ENCODE measurements at regions not wholly inside any gene's neighbourhood (a gene's known extent, or its start where the extent isn't known, plus 50 kb on each side); places are given as distances from the start of the nearest gene placed in this dataset.

DNA sequence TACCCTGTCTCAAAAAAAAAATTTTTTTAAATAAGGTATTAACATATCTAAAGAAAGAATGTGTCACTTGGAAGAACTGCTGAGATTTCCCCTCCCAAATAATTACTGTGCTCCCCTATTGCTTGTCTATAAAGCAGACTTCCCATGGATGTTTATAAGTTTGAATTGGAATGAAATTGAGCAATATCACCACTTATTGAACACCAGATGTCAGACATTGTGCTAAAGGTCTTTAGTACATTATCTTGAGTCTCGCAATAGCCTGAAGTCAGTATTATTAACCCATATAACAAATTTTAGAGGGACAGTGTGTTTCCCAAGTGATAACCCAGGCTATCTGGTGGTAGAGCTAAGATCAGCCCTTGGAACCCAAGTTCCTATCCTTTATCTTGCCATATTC lies 69.0 kb upstream of the EPCAM start:
- in situ Hi-C loops (cut with HindIII; ENCODE audit: low pct_ligation_motif_present, low sequenced_read_pairs) = no loop called here
- DNase-seq = no peak
- no peak overlapping the region for H3K4me3 ChIP-seq (ENCODE audit: low read depth, low read length)
- no peaks in the 10 kb centered on the region for H3K27me3 ChIP-seq (replicated peaks)
- H3K36me3 ChIP-seq (replicated peaks) = no peaks in the 10 kb centered on the region
- TF ChIP-seq, protein P1, sequence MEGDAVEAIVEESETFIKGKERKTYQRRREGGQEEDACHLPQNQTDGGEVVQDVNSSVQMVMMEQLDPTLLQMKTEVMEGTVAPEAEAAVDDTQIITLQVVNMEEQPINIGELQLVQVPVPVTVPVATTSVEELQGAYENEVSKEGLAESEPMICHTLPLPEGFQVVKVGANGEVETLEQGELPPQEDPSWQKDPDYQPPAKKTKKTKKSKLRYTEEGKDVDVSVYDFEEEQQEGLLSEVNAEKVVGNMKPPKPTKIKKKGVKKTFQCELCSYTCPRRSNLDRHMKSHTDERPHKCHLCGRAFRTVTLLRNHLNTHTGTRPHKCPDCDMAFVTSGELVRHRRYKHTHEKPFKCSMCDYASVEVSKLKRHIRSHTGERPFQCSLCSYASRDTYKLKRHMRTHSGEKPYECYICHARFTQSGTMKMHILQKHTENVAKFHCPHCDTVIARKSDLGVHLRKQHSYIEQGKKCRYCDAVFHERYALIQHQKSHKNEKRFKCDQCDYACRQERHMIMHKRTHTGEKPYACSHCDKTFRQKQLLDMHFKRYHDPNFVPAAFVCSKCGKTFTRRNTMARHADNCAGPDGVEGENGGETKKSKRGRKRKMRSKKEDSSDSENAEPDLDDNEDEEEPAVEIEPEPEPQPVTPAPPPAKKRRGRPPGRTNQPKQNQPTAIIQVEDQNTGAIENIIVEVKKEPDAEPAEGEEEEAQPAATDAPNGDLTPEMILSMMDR (IDR thresholded peaks at IDR 0.05; ENCODE audit: low read depth, low read length, missing control alignments) = no peak
- H3K27ac ChIP-seq = no peak overlapping the region

DNA sequence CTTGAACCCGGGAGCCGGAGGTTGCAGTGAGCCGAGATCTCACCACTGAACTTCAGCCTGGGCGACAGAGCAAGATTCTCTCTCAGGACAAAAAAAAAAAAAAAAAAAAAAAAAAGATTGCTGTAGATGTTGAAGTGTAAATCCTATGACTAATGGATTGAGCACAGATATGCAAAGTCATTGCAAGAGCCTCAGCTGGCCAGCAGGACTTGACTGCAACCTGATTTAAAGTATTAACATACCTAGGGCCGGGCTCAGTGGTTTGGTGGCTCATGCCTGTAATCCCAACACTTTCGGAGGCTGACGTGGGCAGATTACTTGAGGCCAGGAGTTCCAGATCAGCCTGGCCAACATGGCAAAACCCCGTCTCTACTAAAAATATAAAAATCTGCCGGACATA lies 69.6 kb upstream of the EPCAM start:
- TF ChIP-seq, protein P1 (IDR thresholded peaks at IDR 0.05; ENCODE audit: low read depth, low read length, missing control alignments) = peak; percentile 17
- no peaks in the 10 kb centered on the region for H3K36me3 ChIP-seq (replicated peaks)
- H3K27me3 ChIP-seq (replicated peaks) = no peaks in the 10 kb centered on the region
- DNase-seq = peak; percentile 72
- no peak overlapping the region for H3K27ac ChIP-seq
- in situ Hi-C loops (cut with HindIII; ENCODE audit: low pct_ligation_motif_present, low sequenced_read_pairs) = no loop called here
- H3K4me3 ChIP-seq (ENCODE audit: low read depth, low read length) = no peak overlapping the region

DNA sequence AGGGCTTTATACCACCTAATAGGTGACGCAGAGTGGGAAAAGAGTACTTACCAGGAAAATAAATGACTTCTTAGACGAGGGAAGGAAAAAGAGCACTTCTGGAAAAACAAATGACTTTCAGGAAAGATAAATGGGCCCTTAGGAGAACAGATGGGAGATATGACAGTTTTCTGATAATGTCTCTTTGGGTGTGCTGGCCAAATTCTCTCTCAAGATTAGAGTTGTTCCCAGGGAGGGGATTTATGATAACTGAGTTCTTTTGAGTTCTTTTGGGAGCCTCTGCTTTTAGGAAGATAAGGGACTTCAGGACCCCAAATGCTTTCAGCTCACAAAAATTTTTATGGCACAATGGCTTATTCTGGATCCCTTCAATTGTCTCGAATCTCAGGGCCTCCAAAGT lies 70.3 kb upstream of the EPCAM start:
- Histone ChIP-seq H3K27me3 (replicated peaks) (no peaks in the 10 kb centered on the region), H3K27ac (no peak overlapping the region), H3K4me3 (ENCODE audit: low read depth, low read length) (no peak overlapping the region), H3K36me3 (replicated peaks) (no peaks in the 10 kb centered on the region)
- TF ChIP-seq, protein P1 (IDR thresholded peaks at IDR 0.05; ENCODE audit: low read depth, low read length, missing control alignments) = no peak
- no peak for DNase-seq
- in situ Hi-C loops (cut with HindIII; ENCODE audit: low pct_ligation_motif_present, low sequenced_read_pairs) = no loop called here

DNA sequence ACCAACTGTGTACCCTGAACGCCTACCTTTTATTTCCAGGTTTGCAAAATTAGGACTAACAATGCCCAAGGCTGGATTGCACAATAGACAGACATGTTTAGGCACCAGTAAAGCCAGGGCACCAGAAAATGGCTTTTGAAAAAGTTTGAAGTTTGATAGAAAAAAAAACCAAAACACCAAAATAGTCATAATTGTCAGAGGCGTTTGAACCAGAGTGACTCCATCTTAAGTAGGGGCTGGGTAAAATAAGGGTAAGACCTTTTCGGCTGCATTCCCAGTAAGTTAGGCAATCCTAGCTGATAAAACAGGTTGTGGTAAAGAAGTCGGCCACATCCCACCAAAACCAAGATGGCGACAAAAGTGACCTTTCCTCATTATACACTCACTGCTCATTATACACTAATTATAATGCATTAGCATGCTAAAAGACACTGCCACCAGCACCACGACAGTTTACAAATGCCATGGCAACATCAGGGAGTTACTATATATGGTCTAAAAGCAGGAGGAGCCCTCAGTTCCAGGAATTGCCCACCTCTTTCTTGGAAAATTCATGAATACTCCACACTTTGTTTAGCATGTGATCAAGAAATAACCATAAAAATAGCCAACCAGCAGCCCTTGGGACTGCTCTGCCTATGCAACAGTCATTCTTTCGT lies 71.2 kb upstream of the EPCAM start:
- in situ Hi-C loops (cut with HindIII; ENCODE audit: low pct_ligation_motif_present, low sequenced_read_pairs) = no loop called here
- Histone ChIP-seq H3K4me3 (ENCODE audit: low read depth, low read length) (no peak overlapping the region), H3K36me3 (replicated peaks) (no peaks in the 10 kb centered on the region), H3K27ac (no peak overlapping the region), H3K27me3 (replicated peaks) (no peaks in the 10 kb centered on the region)
- TF ChIP-seq, protein P1 (IDR thresholded peaks at IDR 0.05; ENCODE audit: low read depth, low read length, missing control alignments) = no peak
- no peak for DNase-seq

DNA sequence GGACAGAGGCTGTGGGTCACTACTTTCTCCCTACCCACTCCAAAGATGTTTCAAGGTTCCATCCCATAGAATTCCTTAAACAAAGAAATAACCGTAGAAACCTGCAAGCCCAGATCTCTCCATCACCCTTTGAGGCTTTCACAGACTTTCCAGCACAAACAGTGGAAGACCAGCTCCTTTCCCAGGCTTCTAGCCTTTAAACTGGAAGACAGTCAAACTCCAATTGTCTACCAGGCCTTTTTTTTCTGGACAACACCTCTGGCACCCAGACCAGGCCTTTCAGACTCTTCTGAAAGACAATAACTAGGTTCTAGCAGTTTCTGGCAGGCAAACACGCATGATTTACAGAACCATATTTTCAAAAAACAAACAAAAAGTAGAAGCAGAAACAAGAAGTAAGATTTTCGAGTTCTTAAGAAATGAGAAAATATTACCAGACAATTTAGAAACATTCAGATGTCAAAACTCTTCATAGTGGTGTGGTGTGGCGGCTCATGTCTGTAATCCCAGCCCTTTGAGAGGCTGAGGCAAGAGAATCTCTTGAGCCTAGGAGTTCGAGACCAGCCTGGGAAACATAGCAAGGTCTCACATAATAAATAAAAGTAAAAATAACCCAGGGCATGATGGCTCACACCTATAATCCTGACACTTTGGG lies 73.0 kb upstream of the EPCAM start:
- in situ Hi-C loops (cut with HindIII; ENCODE audit: low pct_ligation_motif_present, low sequenced_read_pairs) = no loop called here
- H3K27ac ChIP-seq = no peak overlapping the region
- TF ChIP-seq, protein P1 (IDR thresholded peaks at IDR 0.05; ENCODE audit: low read depth, low read length, missing control alignments) = no peak

More for the DNA sequence above, 73.0 kb upstream of the EPCAM start:
- Histone ChIP-seq H3K36me3 (replicated peaks) (no peaks in the 10 kb centered on the region), H3K4me3 (ENCODE audit: low read depth, low read length) (no peak overlapping the region), H3K27me3 (replicated peaks) (no peaks in the 10 kb centered on the region)
- no peak for DNase-seq
